SK-N-MC (cell line): ENCODE measurements at regions not wholly inside any gene's neighbourhood (a gene's known extent, or its start where the extent isn't known, plus 50 kb on each side); places are given as distances from the start of the nearest gene placed in this dataset.

Experiments
- EZH2 ChIP-seq: fragments of 200-600 bp; sonication (generic); IDR thresholded peaks from one replicate; pipeline ENCODE4 v1.6.1; 2017; ENCODE audit warnings: antibody characterized with exemption
- FOXP2 ChIP-seq: optimal IDR thresholded peaks from 2 replicates; pipeline ENCODE3; 2011; ENCODE audit warnings: mild to moderate bottlenecking, moderate library complexity; ENCODE audit not compliant: insufficient read depth; ENCODE audit errors: extremely low read length, control extremely low read depth
- POLR2AphosphoS5 ChIP-seq: IDR thresholded peaks from 2 replicates; pipeline ENCODE4 v1.6.1; 2012; ENCODE audit warnings: mild to moderate bottlenecking, low read depth, low read length, borderline replicate concordance

DNA sequence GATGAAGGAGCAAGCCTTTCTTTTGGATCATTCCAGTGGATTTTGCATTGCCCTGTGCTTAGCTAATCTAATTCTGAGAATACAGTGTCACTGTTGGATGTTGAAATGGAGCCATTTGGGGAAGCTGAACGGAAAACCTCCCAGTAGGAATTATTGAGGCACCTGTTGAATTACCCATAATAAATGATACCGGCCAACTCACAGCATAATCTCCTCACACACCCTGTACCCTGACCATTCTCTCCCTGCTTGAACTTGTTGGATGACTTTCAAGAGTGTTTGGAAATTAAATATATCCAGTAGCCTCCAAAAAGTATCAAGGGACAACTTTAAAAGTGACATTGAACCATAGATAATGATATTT lies 171.4 kb upstream of the HES1 start:
- no peak for TF ChIP-seq EZH2
- TF ChIP-seq POLR2AphosphoS5, result no peak
- TF ChIP-seq FOXP2, result no peak
